ENCODE measurements at regions not wholly inside any gene's neighbourhood (a gene's known extent, or its start where the extent isn't known, plus 50 kb on each side); places are given as distances from the start of the nearest gene placed in this dataset.

GRCh38 chr14:58915646-58916045 is 272.8 kb upstream of the DAAM1 start:
- TF ChIP-seq, protein P1, sequence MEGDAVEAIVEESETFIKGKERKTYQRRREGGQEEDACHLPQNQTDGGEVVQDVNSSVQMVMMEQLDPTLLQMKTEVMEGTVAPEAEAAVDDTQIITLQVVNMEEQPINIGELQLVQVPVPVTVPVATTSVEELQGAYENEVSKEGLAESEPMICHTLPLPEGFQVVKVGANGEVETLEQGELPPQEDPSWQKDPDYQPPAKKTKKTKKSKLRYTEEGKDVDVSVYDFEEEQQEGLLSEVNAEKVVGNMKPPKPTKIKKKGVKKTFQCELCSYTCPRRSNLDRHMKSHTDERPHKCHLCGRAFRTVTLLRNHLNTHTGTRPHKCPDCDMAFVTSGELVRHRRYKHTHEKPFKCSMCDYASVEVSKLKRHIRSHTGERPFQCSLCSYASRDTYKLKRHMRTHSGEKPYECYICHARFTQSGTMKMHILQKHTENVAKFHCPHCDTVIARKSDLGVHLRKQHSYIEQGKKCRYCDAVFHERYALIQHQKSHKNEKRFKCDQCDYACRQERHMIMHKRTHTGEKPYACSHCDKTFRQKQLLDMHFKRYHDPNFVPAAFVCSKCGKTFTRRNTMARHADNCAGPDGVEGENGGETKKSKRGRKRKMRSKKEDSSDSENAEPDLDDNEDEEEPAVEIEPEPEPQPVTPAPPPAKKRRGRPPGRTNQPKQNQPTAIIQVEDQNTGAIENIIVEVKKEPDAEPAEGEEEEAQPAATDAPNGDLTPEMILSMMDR (IDR thresholded peaks at IDR 0.05; ENCODE audit: insufficient read depth in 1 of 2, low read depth in 1 of 2, low read length in 1 of 2, severe bottlenecking in 1 of 2, unreplicated experiment in 1 of 2): no peak
- no TSS peak for BruUV-seq (replicated peaks)
- ChIA-PET POLR2A (no interaction called here), CTCF (no interaction called here)
- Mint-ChIP-seq H3K27ac (ENCODE audit: unreplicated experiment) (no peak overlapping the region), H3K9me3 (ENCODE audit: unreplicated experiment) (no peaks in the 10 kb centered on the region), H3K27me3 (ENCODE audit: insufficient read depth, unreplicated experiment) (peaks cover 3% of the 10 kb centered on the region), H3K4me1 (ENCODE audit: low read depth, unreplicated experiment) (no peaks in the 10 kb centered on the region), H3K4me3 (ENCODE audit: unreplicated experiment) (no peak overlapping the region), H3K36me3 (ENCODE audit: insufficient read depth, unreplicated experiment) (no peaks in the 10 kb centered on the region)
- Histone ChIP-seq H3K4me3 (ENCODE audit: low read depth, low read length) (no peak overlapping the region), H3K36me3 (ENCODE audit: control insufficient read depth, insufficient read depth, low read length) (no peaks in the 10 kb centered on the region), H3K27me3 (replicated peaks; ENCODE audit: control insufficient read depth, insufficient read depth, low read length) (no peaks in the 10 kb centered on the region), H3K9me3 (no peaks in the 10 kb centered on the region), H3K4me1 (no peaks in the 10 kb centered on the region)
- intact Hi-C loops (cut with micrococcal nuclease; ENCODE audit: unreplicated experiment): no loop called here
- DNase-seq: no peak

DNA sequence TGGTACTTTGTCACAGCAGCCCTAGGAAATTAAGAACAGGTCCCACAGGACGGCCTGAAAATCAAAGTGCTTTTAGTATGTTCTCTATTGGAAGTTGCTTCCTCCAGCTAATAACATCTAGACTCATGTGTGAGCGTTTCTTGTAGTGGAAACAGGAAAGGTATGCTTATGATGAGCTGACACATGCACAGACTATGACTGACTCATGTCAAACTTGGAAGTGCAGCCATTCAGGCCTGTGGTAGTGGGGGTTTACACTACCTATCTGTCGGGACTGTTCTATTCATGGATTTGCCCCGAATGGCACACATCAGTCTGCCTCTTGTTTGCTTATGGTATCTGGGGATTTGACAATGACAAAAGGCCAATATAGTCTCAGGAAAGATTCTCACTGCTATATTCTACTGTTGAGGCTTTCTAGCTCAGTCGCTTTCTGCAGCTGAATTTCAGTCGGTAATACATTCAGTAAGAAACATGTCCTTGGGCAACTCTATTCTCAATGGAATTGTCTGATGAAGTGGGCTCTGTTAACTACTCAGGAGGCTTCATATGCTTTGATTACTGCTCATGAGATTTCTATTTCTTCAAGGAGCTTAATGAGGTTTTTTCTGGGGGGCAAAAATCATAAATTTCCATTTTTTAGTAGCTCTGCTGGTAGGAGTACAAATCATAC is 270.3 kb upstream of the DAAM1 start:
- intact Hi-C loops (cut with micrococcal nuclease; ENCODE audit: unreplicated experiment): no loop called here
- H3K36me3 Mint-ChIP-seq (ENCODE audit: insufficient read depth, unreplicated experiment): no peaks in the 10 kb centered on the region
- TF ChIP-seq, protein P1 (IDR thresholded peaks at IDR 0.05; ENCODE audit: insufficient read depth in 1 of 2, low read depth in 1 of 2, low read length in 1 of 2, severe bottlenecking in 1 of 2, unreplicated experiment in 1 of 2): no peak
- peaks cover 3% of the 10 kb centered on the region for H3K27me3 Mint-ChIP-seq (ENCODE audit: insufficient read depth, unreplicated experiment)
- no TSS peak for BruUV-seq (replicated peaks)
- CTCF ChIA-PET: no interaction called here
- Histone ChIP-seq H3K4me1 (no peaks in the 10 kb centered on the region), H3K4me3 (ENCODE audit: low read depth, low read length) (no peak overlapping the region), H3K9me3 (no peaks in the 10 kb centered on the region), H3K27me3 (replicated peaks; ENCODE audit: control insufficient read depth, insufficient read depth, low read length) (no peaks in the 10 kb centered on the region), H3K36me3 (ENCODE audit: control insufficient read depth, insufficient read depth, low read length) (no peaks in the 10 kb centered on the region)
- no peak overlapping the region for H3K27ac Mint-ChIP-seq (ENCODE audit: unreplicated experiment)
- no peaks in the 10 kb centered on the region for H3K4me1 Mint-ChIP-seq (ENCODE audit: low read depth, unreplicated experiment)
- no peaks in the 10 kb centered on the region for H3K9me3 Mint-ChIP-seq (ENCODE audit: unreplicated experiment)
- no peak for DNase-seq
- POLR2A ChIA-PET: no interaction called here
- no peak overlapping the region for H3K4me3 Mint-ChIP-seq (ENCODE audit: unreplicated experiment)

DNA sequence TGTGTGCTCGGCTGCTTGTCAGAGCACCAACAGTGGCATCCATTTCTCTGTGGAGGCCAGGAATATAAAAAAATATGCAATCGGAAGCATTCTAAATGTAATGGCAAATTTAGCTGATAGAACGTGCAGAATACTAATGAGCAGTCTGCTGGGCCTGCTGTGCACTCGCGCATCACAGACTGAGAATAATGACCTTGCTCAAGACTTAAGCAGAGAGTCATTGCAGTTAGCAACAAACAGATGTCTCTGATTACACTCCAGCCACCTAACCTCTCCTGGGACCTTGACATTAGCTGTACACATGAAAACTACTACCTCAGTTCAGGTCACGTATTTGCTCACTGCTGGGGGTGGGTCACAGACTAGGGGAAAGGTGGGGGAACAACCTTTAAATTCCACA is 269.2 kb upstream of the DAAM1 start:
- Histone ChIP-seq H3K4me1 (no peaks in the 10 kb centered on the region), H3K36me3 (ENCODE audit: control insufficient read depth, insufficient read depth, low read length) (no peaks in the 10 kb centered on the region), H3K27me3 (replicated peaks; ENCODE audit: control insufficient read depth, insufficient read depth, low read length) (no peaks in the 10 kb centered on the region), H3K4me3 (ENCODE audit: low read depth, low read length) (no peak overlapping the region), H3K9me3 (no peaks in the 10 kb centered on the region)
- intact Hi-C loops (cut with micrococcal nuclease; ENCODE audit: unreplicated experiment): no loop called here
- no peaks in the 10 kb centered on the region for H3K36me3 Mint-ChIP-seq (ENCODE audit: insufficient read depth, unreplicated experiment)
- H3K4me1 Mint-ChIP-seq (ENCODE audit: low read depth, unreplicated experiment): no peaks in the 10 kb centered on the region
- H3K27me3 Mint-ChIP-seq (ENCODE audit: insufficient read depth, unreplicated experiment): peaks cover 3% of the 10 kb centered on the region
- TF ChIP-seq, protein P1 (IDR thresholded peaks at IDR 0.05; ENCODE audit: insufficient read depth in 1 of 2, low read depth in 1 of 2, low read length in 1 of 2, severe bottlenecking in 1 of 2, unreplicated experiment in 1 of 2): no peak
- ChIA-PET POLR2A (no interaction called here), CTCF (no interaction called here)
- no peak overlapping the region for H3K4me3 Mint-ChIP-seq (ENCODE audit: unreplicated experiment)
- no peaks in the 10 kb centered on the region for H3K9me3 Mint-ChIP-seq (ENCODE audit: unreplicated experiment)
- BruUV-seq (replicated peaks): no TSS peak
- no peak overlapping the region for H3K27ac Mint-ChIP-seq (ENCODE audit: unreplicated experiment)
- DNase-seq: no peak
